H1 (cell line): ENCODE measurements at regions not wholly inside any gene's neighbourhood (a gene's known extent, or its start where the extent isn't known, plus 50 kb on each side); places are given as distances from the start of the nearest gene placed in this dataset.

Experiments used
- CTCF ChIA-PET: fragments of 300-600 bp; sonication (Branson Sonifier 250); formaldehyde crosslinking; loops from one replicate; lab custom pipeline; 2021; ENCODE audit not compliant: partially characterized antibody; lab: Charles Lee
- POLR2A ChIA-PET: fragments of 300-600 bp; sonication (Branson Sonifier 250); formaldehyde crosslinking; loops from one replicate; lab custom pipeline; 2021; ENCODE audit warnings: inconsistent platforms; ENCODE audit not compliant: partially characterized antibody; lab: Charles Lee
- DNase-seq, 2 experiments: peaks; one replicate each; pipeline versions ENCODE4 v3.0.0 to v3.0.0-alpha.2; 2010 to 2022; ENCODE audit warnings: low spot score in 2 of 2, low read depth in 1 of 2, mixed read lengths in 1 of 2
- FAIRE-seq: peaks from 2 replicates; lab custom pipeline; 2011; peaks lifted over from hg19 to GRCh38; lab: Jason Lieb, UNC
- H2AFZ ChIP-seq: 2 replicates; pipeline ENCODE4 v1.8.1; 2012; ENCODE audit warnings: low read length, inconsistent platforms
- H2AK5ac ChIP-seq: 2 replicates; pipeline ENCODE4 v1.6.1; 2013; ENCODE audit warnings: low read depth, low read length
- H2BK120ac ChIP-seq: replicated peaks from 2 replicates; pipeline ENCODE3; 2013; ENCODE audit warnings: low read depth, low read length, inconsistent platforms
- H2BK12ac ChIP-seq: 2 replicates; pipeline ENCODE4 v1.6.1; 2013; ENCODE audit warnings: low read depth, low read length
- H2BK15ac ChIP-seq: 2 replicates; pipeline ENCODE4 v1.6.1; 2013; ENCODE audit warnings: low read length
- H2BK20ac ChIP-seq: 2 replicates; pipeline ENCODE4 v1.6.1; 2013; ENCODE audit warnings: low read length
- H2BK5ac ChIP-seq: 2 replicates; pipeline ENCODE4 v1.6.1; 2013; ENCODE audit warnings: low read depth, low read length
- H3K14ac ChIP-seq: 2 replicates; pipeline ENCODE4 v1.6.1; 2013; ENCODE audit warnings: inconsistent platforms; ENCODE audit not compliant: insufficient read length
- H3K18ac ChIP-seq: 2 replicates; pipeline ENCODE4 v1.6.1; 2013; ENCODE audit warnings: low read length; ENCODE audit errors: extremely low read depth
- H3K23ac ChIP-seq: 2 replicates; pipeline ENCODE4 v1.6.1; 2013; ENCODE audit warnings: inconsistent platforms; ENCODE audit not compliant: insufficient read length
- H3K23me2 ChIP-seq: 2 replicates; pipeline ENCODE4 v1.6.1; 2013; ENCODE audit warnings: low read depth, low read length
- H3K27ac ChIP-seq: 2 replicates; pipeline ENCODE4 v1.6.1; 2011; ENCODE audit warnings: low read depth, low read length, inconsistent platforms
- H3K27me3 ChIP-seq, 4 experiments: replicated peaks in 1 of 4; 1 replicate in 1 of 4; 2 replicates in 3 of 4; pipeline versions ENCODE4 v1.6.1 to v1.8.1; 2011 to 2013; ENCODE audit warnings: low read length in 3 of 4, mild to moderate bottlenecking in 3 of 4, inconsistent platforms in 2 of 4, mixed read lengths in 2 of 4, moderate library complexity in 1 of 4; ENCODE audit not compliant: control insufficient read depth in 3 of 4, insufficient read depth in 3 of 4; ENCODE audit errors: extremely low read depth in 1 of 4
- H3K36me3 ChIP-seq, 4 experiments: 2 replicates each; pipeline versions ENCODE4 v1.6.1 to v1.8.1; 2011 to 2013; ENCODE audit warnings: mild to moderate bottlenecking in 4 of 4, low read length in 3 of 4, moderate library complexity in 2 of 4, control low read depth in 1 of 4, inconsistent platforms in 1 of 4; ENCODE audit not compliant: insufficient read depth in 4 of 4, control insufficient read depth in 2 of 4
- H3K4ac ChIP-seq: replicated peaks from 2 replicates; pipeline ENCODE3; 2013; ENCODE audit warnings: low read length, low read depth, mixed read lengths, inconsistent platforms; ENCODE audit not compliant: insufficient read length
- H3K4me1 ChIP-seq, 4 experiments: replicated peaks in 1 of 4; 1 replicate in 1 of 4; 2 replicates in 3 of 4; pipeline versions ENCODE4 v1.6.1 to v1.8.1; 2011 to 2013; ENCODE audit warnings: low read length in 3 of 4, inconsistent platforms in 2 of 4, mixed read lengths in 1 of 4; ENCODE audit not compliant: insufficient read depth in 4 of 4, control insufficient read depth in 3 of 4
- H3K4me2 ChIP-seq, 2 experiments: 2 replicates each; pipeline versions ENCODE4 v1.6.1 to v1.8.1; 2011 to 2013; ENCODE audit warnings: low read depth in 2 of 2, low read length in 2 of 2, control low read depth in 1 of 2, inconsistent platforms in 1 of 2, mild to moderate bottlenecking in 1 of 2; ENCODE audit not compliant: insufficient read depth in 1 of 2
- H3K4me3 ChIP-seq, 4 experiments: fragments of 200-600, 300-600 bp in 1 of 4; sonication (generic), shearing (Covaris generic), sonication (Bioruptor Twin) in 1 of 4; 2 replicates each; pipeline versions ENCODE4 v1.5.1 to v1.8.1; 2011 to 2016; ENCODE audit warnings: low read length in 4 of 4, low read depth in 3 of 4, control low read depth in 2 of 4, inconsistent platforms in 2 of 4, mild to moderate bottlenecking in 2 of 4, mixed read lengths in 1 of 4, moderate library complexity in 1 of 4; ENCODE audit not compliant: insufficient read depth in 2 of 4; ENCODE audit errors: extremely low read depth in 1 of 4
- H3K56ac ChIP-seq: replicated peaks from 2 replicates; pipeline ENCODE3; 2013; ENCODE audit warnings: low read depth, mild to moderate bottlenecking, mixed read lengths, low read length, inconsistent platforms; ENCODE audit not compliant: insufficient read length
- H3K79me1 ChIP-seq: 2 replicates; pipeline ENCODE4 v1.6.1; 2013; ENCODE audit warnings: low read depth, low read length, control low read depth
- H3K79me2 ChIP-seq, 2 experiments: 2 replicates each; pipeline versions ENCODE4 v1.6.1 to v1.8.1; 2012 to 2013; ENCODE audit warnings: low read length in 2 of 2, mild to moderate bottlenecking in 2 of 2, inconsistent platforms in 1 of 2; ENCODE audit not compliant: insufficient read depth in 2 of 2, control insufficient read depth in 1 of 2
- H3K9ac ChIP-seq, 4 experiments: replicated peaks in 1 of 4; 1 replicate in 1 of 4; 2 replicates in 3 of 4; pipeline versions ENCODE4 v1.6.1 to v1.8.1; 2011 to 2013; ENCODE audit warnings: low read depth in 3 of 4, low read length in 3 of 4, control low read depth in 2 of 4, mild to moderate bottlenecking in 2 of 4, moderate library complexity in 2 of 4, inconsistent platforms in 1 of 4; ENCODE audit errors: extremely low read depth in 1 of 4
- H3K9me3 ChIP-seq, 2 experiments: 2 replicates each; pipeline versions ENCODE4 v1.6.1 to v1.8.1; 2012 to 2013; ENCODE audit warnings: mild to moderate bottlenecking in 2 of 2, moderate library complexity in 2 of 2, control low read depth in 1 of 2, inconsistent platforms in 1 of 2, low read depth in 1 of 2, low read length in 1 of 2, mixed read lengths in 1 of 2; ENCODE audit not compliant: insufficient read depth in 2 of 2
- H4K20me1 ChIP-seq, 2 experiments: replicated peaks in 1 of 2; 2 replicates each; pipeline versions ENCODE3 to v1.8.1; 2011 to 2013; ENCODE audit warnings: inconsistent platforms in 2 of 2, low read length in 2 of 2, mild to moderate bottlenecking in 1 of 2; ENCODE audit not compliant: insufficient read depth in 2 of 2, control insufficient read depth in 1 of 2
- H4K5ac ChIP-seq: 2 replicates; pipeline ENCODE4 v1.6.1; 2013; ENCODE audit warnings: low read length, low read depth, mixed read lengths, inconsistent platforms; ENCODE audit not compliant: insufficient read length
- H4K8ac ChIP-seq: 2 replicates; pipeline ENCODE4 v1.8.0; 2013; ENCODE audit warnings: mild to moderate bottlenecking, moderate library complexity, low read length, inconsistent platforms; ENCODE audit not compliant: insufficient read depth; ENCODE audit errors: extremely low read depth
- H4K91ac ChIP-seq: replicated peaks from 2 replicates; pipeline ENCODE3; 2013; ENCODE audit warnings: low read length, mixed read lengths, inconsistent platforms; ENCODE audit not compliant: insufficient read length
- CHD7 ChIP-seq: fragments of 300-600 bp; sonication (generic); IDR thresholded peaks from 2 replicates; pipeline ENCODE4 v1.7.1; 2012; ENCODE audit warnings: low read length, moderate library complexity, mild to moderate bottlenecking, inconsistent platforms; ENCODE audit not compliant: insufficient replicate concordance
- WGBS, 2 experiments: shearing (Covaris generic) in 1 of 2; methylation state at CpG; one replicate each; pipeline versions ENCODE4 v1.1.6 to v1.1.7; 2013 to 2015; ENCODE audit warnings: low lambda C conversion rate in 2 of 2, mixed read lengths in 2 of 2, inconsistent platforms in 1 of 2, low coverage in 1 of 2, missing lambda C conversion rate in 1 of 2; ENCODE audit not compliant: insufficient replicate concordance in 2 of 2, insufficient coverage in 1 of 2, insufficient read length in 1 of 2; ENCODE audit errors: extremely low coverage in 1 of 2, missing lambda C conversion rate in 1 of 2; 5-methylcytosine and 5-hydroxymethylcytosine counted together

- Histone ChIP-seq H2BK120ac (no peak overlapping the region), H4K91ac (no peak overlapping the region), H3K56ac (no peak overlapping the region), H3K9ac (no peak overlapping the region), H3K4me3 (no peak overlapping the region), H4K5ac (no peak overlapping the region), H3K79me1 (no peaks in the 10 kb centered on the region), H3K4ac (no peak overlapping the region), H3K36me3 (no peaks in the 10 kb centered on the region), H3K27ac (no peak overlapping the region), H4K8ac (no peak overlapping the region), H3K9me3 (no peaks in the 10 kb centered on the region), H2AFZ (no peak overlapping the region), H2BK5ac (no peak overlapping the region), H3K27me3 (no peaks in the 10 kb centered on the region), H3K23me2 (peaks cover 3% of the 10 kb centered on the region; the same call in 1 of the 2 replicates), H2AK5ac (no peak overlapping the region), H2BK20ac (no peak overlapping the region), H3K18ac (no peak overlapping the region), H3K79me2 (no peaks in the 10 kb centered on the region), H3K4me2 (no peak overlapping the region), H3K23ac (no peak overlapping the region), H4K20me1 (no peaks in the 10 kb centered on the region), H2BK12ac (no peak overlapping the region), H2BK15ac (no peak overlapping the region), H3K4me1 (no peaks in the 10 kb centered on the region), H3K14ac (no peak overlapping the region)
- POLR2A ChIA-PET = no interaction called here
- CTCF ChIA-PET = interaction anchor here (1.0 kb wide), 1 partner anchor 250 kb away, joined by 3 read pairs; no protein-coding TSS in a partner anchor
- WGBS, 2 experiments = 93% methylated on average over 3 of the region's 3 CpGs; no CpG with 5 or more reads in 1 of the 2 experiments
- FAIRE-seq (no peak), DNase-seq (no peak)
- TF ChIP-seq CHD7 = no peak
Observed at GRCh38 chr2:5616019-5616418, 76.2 kb upstream of the SOX11 start.
